ENCODE measurements at regions not wholly inside any gene's neighbourhood (a gene's known extent, or its start where the extent isn't known, plus 50 kb on each side); places are given as distances from the start of the nearest gene placed in this dataset.

GRCh38 chr5:124000538-124000937 is 488.6 kb downstream of the CSNK1G3 start:
- H3K36me3 ChIP-seq = no peaks in the 10 kb centered on the region
- TF ChIP-seq POLR2A (IDR thresholded peaks at IDR 0.05) (no peak), CTCF (IDR thresholded peaks at IDR 0.05 in 8 of 11, conservative IDR thresholded peaks at IDR 0.05 in 3 of 11) (no peak), POLR2AphosphoS5 (IDR thresholded peaks at IDR 0.05) (no peak)
- H3K27ac ChIP-seq = no peak overlapping the region
- H3K9me3 ChIP-seq = peaks cover 0 to under 1% (median 0%) of the 10 kb centered on the region in 8 donors
- no peaks in the 10 kb centered on the region for H3K4me1 ChIP-seq
- H3K27me3 ChIP-seq (replicated peaks in 1 of 7) = no peaks in the 10 kb centered on the region
- no peak overlapping the region for H3K4me3 ChIP-seq
- WGBS, 5 donors = 67 to 89% (median 72%) methylated on average over 2 of the region's 2 CpGs
- intact Hi-C loops (cut with DNase I; ENCODE audit: low total_unique reads) = no loop called here
- no peak for DNase-seq

- intact Hi-C loops (cut with DNase I; ENCODE audit: low total_unique reads) = no loop called here
- WGBS, 5 donors = 47 to 57% (median 53%) methylated on average over 7 of the region's 7 CpGs
- Histone ChIP-seq H3K27me3 (replicated peaks in 1 of 7) (no peaks in the 10 kb centered on the region), H3K27ac (no peak overlapping the region), H3K36me3 (no peaks in the 10 kb centered on the region), H3K4me1 (no peaks in the 10 kb centered on the region), H3K4me3 (no peak overlapping the region), H3K9me3 (no peaks in the 10 kb centered on the region)
- TF ChIP-seq POLR2AphosphoS5 (IDR thresholded peaks at IDR 0.05) = no peak
- no peak for TF ChIP-seq POLR2A (IDR thresholded peaks at IDR 0.05)
- no peak for TF ChIP-seq CTCF (IDR thresholded peaks at IDR 0.05 in 8 of 11, conservative IDR thresholded peaks at IDR 0.05 in 3 of 11)
- DNase-seq = no peak
These were observed 485.7 kb downstream of the CSNK1G3 start for GRCh38 chr5:123997462-123998215.

GRCh38 chr5:123997064-123997461 is 485.1 kb downstream of the CSNK1G3 start:
- H3K9me3 ChIP-seq = no peaks in the 10 kb centered on the region
- H3K4me1 ChIP-seq = no peaks in the 10 kb centered on the region
- H3K36me3 ChIP-seq = no peaks in the 10 kb centered on the region
- H3K27ac ChIP-seq = no peak overlapping the region
- H3K27me3 ChIP-seq (replicated peaks in 1 of 7) = no peaks in the 10 kb centered on the region
- no peak for DNase-seq
- TF ChIP-seq POLR2AphosphoS5 (IDR thresholded peaks at IDR 0.05) (no peak), CTCF (IDR thresholded peaks at IDR 0.05 in 8 of 11, conservative IDR thresholded peaks at IDR 0.05 in 3 of 11) (no peak), POLR2A (IDR thresholded peaks at IDR 0.05) (no peak)
- intact Hi-C loops (cut with DNase I; ENCODE audit: low total_unique reads) = no loop called here
- no peak overlapping the region for H3K4me3 ChIP-seq

GRCh38 chr5:123992641-123993040 is 480.7 kb downstream of the CSNK1G3 start:
- H3K27me3 ChIP-seq (replicated peaks in 1 of 7) = no peaks in the 10 kb centered on the region
- peaks cover 0 to 8% (median 0%) of the 10 kb centered on the region in 8 donors for H3K9me3 ChIP-seq
- intact Hi-C loops (cut with DNase I; ENCODE audit: low total_unique reads) = no loop called here
- H3K4me1 ChIP-seq = no peaks in the 10 kb centered on the region
- no peak for TF ChIP-seq POLR2A (IDR thresholded peaks at IDR 0.05)
- no peak for TF ChIP-seq POLR2AphosphoS5 (IDR thresholded peaks at IDR 0.05)
- no peak for TF ChIP-seq CTCF (IDR thresholded peaks at IDR 0.05 in 8 of 11, conservative IDR thresholded peaks at IDR 0.05 in 3 of 11)
- H3K27ac ChIP-seq = no peak overlapping the region
- H3K36me3 ChIP-seq = no peaks in the 10 kb centered on the region
- no peak overlapping the region for H3K4me3 ChIP-seq
- no peak for DNase-seq
- WGBS, 5 donors = 74 to 84% (median 76%) methylated on average over 2 of the region's 2 CpGs

All from spleen (tissue), 11 donors.